ENCODE measurements at regions not wholly inside any gene's neighbourhood (a gene's known extent, or its start where the extent isn't known, plus 50 kb on each side); places are given as distances from the start of the nearest gene placed in this dataset.

DNA sequence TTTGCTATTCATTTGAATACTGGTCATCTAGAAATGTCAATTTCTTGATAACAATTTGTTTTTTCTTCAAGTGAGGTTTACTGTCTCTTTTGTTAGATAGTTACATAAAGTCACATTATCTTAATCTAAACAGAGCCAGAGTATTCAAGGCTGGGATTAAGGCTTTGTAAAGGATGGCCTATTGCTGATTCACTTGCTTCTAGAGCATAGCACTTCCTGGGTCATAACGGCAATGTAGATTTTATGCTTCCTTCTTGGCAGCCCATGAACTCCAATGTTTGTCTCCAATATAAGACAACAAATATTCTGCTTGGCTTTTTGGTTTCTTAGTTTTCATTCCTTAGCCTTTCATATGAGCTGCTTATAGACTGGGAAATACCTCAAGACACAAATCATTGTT is 2007.9 kb upstream of the CDH6 start:
- no peak for TF ChIP-seq POLR2AphosphoS5 (IDR thresholded peaks at IDR 0.05)
- TF ChIP-seq, protein P1, sequence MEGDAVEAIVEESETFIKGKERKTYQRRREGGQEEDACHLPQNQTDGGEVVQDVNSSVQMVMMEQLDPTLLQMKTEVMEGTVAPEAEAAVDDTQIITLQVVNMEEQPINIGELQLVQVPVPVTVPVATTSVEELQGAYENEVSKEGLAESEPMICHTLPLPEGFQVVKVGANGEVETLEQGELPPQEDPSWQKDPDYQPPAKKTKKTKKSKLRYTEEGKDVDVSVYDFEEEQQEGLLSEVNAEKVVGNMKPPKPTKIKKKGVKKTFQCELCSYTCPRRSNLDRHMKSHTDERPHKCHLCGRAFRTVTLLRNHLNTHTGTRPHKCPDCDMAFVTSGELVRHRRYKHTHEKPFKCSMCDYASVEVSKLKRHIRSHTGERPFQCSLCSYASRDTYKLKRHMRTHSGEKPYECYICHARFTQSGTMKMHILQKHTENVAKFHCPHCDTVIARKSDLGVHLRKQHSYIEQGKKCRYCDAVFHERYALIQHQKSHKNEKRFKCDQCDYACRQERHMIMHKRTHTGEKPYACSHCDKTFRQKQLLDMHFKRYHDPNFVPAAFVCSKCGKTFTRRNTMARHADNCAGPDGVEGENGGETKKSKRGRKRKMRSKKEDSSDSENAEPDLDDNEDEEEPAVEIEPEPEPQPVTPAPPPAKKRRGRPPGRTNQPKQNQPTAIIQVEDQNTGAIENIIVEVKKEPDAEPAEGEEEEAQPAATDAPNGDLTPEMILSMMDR (IDR thresholded peaks at IDR 0.05): no peak
- no peak for TF ChIP-seq POLR2A (IDR thresholded peaks at IDR 0.05)
